ENCODE measurements at regions not wholly inside any gene's neighbourhood (a gene's known extent, or its start where the extent isn't known, plus 50 kb on each side); places are given as distances from the start of the nearest gene placed in this dataset.

DNA sequence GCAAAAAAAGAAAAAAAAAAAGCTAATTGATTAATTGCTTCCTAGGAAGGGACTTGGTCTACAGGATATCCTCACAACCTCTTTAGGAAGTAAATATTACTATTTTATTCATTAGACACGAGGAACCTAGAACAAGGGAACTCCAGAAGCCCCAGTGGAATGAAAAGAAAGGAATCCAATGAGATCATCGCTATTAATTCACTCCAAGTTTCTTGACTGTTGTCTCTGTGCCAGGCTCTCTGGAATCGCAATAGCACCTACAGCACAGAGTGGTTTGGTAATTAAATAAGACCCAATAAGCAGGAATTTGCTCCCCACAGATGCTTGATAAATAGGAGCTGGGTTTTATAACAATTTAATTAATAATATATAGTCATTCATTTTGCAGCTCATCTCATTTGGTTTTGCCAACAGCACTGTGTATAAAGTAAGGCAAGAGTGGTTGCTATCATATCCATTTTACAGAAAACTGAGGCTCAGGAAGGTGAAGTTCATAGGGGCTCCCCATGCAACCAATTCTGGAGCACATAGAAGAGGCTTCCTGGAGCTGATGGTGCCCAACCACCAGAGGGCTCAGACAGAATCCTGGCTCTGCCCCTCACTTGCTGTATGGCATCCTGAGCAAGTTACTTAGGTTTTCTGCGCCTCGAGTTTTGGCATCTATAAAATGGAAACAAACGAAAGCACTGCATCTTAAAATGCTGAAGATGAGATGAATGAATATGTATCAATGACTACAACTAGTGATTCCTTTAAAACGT is 420.2 kb downstream of the MED13L start:
- DNase-seq = no peak

DNA sequence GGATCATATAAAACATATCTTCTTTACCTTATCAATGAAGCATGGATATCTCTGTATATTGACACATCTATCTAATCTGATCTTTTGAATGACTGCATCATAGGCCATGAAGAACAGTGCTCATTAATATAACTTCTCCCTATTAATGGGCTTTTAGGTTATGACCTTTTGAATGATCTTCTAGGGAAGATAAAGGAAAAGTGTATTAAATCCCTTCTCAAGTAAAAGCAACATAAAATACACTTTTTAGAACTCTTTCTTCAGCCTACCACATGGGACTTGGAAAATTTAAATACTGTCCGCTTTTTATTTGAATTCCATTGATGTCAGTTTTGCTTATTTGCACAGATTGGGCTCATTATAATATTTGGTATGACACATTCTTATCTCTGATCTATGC is 425.4 kb downstream of the MED13L start:
- no peak for DNase-seq

DNA sequence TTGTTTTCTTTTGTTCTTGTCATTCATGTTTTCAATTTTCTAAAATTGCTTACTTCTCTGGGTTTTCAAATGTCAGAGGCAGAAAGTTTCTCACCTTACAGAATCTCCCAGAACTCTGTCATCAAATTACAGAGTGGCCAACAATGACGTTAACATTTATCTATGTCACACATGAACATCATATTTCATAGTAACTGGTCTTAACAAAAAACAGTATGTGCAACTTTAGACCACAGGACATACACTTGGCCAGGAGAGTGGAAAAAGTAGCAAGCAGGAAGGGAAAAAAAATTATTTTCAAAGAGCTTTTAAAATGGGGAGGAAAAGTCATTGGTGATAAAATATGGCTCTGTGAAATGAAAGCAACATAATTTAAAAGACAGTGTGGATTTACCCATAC is 426.5 kb downstream of the MED13L start:
- no peak for DNase-seq

DNA sequence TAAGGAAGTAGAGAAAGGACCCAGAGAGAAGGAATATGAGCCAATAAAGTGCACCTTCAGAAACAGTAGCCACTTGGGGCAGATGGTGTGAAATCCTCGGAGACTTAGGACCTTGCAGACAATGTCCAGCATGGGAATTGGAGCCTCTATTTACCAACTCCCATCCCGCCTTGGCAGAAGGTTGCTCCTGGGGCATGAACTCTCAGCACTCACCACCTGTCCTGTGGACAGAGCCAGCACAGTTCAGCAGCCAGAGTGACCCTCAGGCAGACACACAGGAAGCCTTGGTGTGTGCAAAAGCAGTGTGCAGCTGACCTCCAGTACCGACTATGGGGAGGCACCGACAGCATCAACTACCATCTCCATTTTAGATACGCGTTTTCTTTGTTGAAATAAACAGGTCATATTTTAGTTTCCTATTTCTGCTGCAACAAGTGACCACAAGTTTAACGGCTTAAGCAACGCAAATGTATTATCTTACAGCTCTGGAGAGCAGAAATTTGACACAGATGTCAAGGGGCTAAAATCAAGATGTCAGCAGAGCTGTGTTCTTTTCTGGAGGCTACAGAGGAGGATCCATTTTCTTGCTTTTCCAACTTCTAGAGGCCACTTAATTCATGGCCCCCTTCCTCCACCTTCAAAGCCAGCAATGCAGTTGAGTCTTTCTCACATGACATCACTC is 428.1 kb downstream of the MED13L start:
- no peak for DNase-seq

GRCh38 chr12:115847398-115847797 is 430.1 kb downstream of the MED13L start:
- no peak for DNase-seq

DNA sequence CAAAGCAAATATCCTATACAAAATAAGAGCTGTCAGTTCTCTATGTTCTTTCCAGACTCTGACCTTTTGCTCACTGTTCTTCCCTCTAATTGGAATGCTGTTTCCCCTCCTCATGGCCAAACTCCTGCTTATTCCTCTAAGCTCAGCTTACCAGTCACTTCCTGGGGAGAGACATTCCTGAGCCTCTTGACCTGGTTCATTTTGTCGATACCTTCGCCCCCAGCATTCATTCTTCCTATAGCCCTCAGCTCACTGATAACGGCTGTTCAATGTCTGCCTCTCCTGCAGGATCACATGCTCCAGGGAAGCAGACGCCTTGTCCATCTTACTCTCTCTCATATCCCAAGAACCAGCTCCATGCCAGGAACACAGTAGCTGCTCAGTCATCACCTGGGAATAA is 431.0 kb downstream of the MED13L start:
- no peak for DNase-seq

DNA sequence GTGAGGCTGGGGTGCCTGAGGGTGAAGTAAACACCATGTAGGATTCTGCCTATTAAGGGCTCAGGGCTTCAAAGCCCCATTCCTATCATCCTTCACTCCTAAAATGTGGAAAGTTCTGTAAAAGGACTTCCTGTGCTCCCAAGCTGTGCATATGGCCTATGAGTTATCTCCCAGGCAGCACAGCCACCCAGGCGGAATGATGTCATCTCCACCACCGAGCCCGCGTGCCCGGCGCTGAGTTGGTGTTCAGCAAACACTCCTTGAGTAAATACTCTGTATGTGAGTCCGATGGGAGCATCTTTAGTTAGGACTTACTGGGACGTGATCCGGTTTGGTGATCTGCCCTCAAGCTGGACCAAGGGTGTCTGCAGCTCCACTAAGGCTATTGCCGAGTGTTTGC is 437.3 kb downstream of the MED13L start:
- no peak for DNase-seq

DNA sequence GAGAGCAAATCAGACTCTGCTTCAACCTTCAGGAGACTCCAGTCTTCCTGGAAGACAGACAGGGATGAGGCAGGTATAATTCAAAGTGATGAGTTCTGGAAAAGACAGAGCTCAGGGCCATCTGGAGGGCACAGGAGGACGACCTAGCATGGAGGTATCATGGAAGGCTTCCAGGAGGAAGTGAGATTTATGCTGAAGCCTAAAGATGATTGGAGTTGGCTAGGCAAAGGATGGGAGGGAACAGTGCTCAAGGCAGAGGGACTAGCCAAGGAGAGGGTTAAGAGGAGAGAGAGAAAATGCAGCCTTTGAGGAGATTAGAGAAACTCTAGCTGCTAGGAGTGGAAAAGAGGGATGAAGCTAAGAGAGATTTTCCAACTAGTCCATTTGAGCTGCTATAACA is 438.5 kb downstream of the MED13L start:
- no peak for DNase-seq

DNA sequence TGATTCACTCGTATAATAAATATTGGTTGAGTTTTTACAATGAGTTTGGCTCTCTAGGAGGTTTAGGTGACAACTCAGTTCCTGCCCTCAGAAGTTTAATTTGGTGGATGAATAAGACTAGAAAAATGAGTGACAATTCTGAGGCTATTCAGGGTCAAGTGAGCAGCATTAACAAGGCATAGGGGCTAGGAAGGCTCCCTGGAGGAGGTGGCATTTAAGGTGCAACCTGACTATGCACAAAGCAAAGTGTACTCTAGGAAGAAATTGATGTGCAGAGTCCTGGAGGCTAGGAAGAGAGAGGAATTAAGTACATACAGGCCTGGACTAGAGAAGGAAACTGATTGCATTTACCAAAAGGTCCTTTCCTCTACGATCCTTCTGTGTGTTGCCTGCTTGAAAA is 440.3 kb downstream of the MED13L start:
- DNase-seq = no peak

DNA sequence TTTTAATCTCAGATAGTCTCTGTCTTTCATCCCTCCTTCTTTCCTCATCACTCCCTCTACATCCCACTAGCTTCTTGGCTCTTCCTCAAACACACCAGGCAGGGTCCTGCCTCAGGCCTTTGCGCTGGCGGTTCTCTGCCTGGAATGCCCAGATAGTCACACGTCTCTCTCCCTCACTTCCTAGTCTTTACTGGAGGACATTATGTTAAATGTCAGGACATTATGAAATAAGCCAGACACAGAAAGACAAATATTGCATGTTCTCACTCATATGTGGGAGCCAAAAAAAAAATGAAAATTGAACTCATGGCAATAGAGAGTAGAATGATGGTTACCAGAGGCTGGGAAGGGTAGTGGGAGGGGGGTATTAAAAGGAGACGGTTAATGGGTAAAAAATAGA is 442.0 kb downstream of the MED13L start:
- no peak for DNase-seq

- no peak for DNase-seq
Measured at GRCh38 chr12:115833704-115834103, 443.8 kb downstream of the MED13L start.

DNA sequence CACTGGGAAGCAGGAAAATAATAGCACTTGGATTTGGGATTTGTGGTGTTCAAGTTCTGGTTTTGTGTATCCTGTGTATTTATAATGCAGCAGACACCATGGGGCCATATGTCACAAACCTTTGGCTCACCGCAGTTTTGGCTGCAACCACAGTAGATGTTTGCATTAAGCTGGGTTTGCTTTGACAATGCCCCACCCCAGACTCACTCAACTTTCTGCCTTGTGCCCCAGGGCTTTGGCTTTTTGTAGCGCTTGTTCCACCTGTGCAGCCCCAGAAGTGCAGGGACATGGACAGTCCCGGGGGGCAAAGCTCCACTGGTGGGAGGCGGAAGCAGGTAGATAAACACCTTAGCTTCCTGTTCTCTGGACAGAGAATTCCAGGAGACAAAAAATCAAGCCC is 446.9 kb downstream of the MED13L start:
- no peak for DNase-seq

DNA sequence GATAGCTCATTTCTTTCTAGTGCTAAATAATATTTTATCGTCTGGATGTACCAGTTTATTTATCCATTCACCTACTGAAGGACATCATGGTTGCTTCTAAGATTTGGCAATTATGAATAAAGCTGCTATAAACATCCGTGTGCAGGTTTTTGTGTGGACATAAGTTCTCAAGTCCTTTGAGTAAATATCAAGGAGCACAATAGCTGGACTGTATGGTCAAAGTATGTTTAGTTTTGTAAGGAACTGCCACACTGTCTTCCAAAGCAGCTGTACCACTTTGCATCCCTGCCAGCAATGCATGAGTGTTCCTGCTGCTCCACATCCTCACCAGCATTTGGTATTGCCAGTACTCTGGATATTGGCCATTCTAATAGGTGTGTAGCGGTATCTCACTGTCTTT is 447.4 kb downstream of the MED13L start:
- DNase-seq = no peak

GRCh38 chr12:115828168-115828567 is 449.3 kb downstream of the MED13L start:
- DNase-seq = no peak

- DNase-seq = no peak
Measured at GRCh38 chr12:115824936-115825602, 452.4 kb downstream of the MED13L start.

DNA sequence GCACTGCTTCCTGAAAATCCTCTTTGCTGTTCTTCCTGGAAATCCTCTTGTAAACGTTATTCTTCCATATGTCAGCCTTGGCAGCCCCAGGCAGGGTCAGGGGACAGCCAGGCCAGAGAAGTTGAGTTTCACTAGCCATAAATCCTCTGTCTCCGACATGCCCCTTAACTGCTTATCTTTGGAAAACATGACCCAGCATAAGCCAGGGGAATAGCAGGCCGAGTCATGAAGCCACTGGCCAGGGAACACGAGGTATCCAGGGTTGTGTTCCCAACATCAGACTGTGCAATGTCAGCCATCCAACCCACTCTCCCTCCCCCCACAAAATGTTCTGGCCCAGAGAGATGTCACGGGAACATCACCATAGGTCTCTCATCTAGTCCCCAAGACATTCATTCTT is 453.9 kb downstream of the MED13L start:
- DNase-seq = no peak

- DNase-seq = no peak
Measured at GRCh38 chr12:115820656-115821055, 456.8 kb downstream of the MED13L start.

GRCh38 chr12:115818973-115819372 is 458.5 kb downstream of the MED13L start:
- DNase-seq = no peak

- no peak for DNase-seq
Measured at GRCh38 chr12:115817389-115817788, 460.1 kb downstream of the MED13L start.

- no peak for DNase-seq
Measured at GRCh38 chr12:115815924-115816323, 461.6 kb downstream of the MED13L start.

DNA sequence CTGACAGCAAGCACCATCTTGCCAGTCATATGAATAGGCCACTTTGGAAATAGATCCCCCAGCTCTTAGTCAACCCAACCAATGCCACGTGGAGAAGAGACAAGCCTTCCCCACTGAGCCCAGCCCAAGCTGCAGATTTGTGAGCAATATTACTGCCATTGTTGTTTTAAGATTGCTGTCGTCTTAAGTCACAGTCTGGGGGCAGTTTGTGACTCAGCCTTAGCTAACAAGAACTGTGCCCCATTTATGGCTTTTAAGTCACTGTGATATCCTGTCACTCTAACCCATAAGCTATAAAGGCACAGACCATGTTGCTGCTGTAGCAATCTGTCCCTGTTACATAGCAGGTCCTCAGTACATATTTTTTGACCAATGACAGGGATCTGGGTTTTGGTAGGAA is 464.2 kb downstream of the MED13L start:
- DNase-seq = no peak

DNA sequence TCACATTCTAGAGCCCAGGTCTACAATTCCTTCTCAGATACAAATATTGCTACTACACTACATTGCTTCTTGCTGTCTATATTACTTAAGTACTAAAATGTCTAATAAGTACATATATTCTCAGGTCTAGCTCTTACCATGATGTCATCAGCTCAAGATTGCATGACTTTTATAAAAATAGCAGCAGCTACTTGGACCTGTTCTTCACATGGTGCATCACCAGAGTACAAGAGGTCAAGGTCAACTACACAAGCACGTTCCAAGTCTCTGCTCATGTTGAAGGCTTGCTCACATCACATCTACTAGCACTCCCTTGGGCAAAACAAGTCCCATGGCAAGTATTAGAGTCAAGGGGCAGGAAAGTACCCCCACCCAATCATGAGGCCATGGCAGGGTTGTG is 465.6 kb downstream of the MED13L start:
- no peak for DNase-seq

DNA sequence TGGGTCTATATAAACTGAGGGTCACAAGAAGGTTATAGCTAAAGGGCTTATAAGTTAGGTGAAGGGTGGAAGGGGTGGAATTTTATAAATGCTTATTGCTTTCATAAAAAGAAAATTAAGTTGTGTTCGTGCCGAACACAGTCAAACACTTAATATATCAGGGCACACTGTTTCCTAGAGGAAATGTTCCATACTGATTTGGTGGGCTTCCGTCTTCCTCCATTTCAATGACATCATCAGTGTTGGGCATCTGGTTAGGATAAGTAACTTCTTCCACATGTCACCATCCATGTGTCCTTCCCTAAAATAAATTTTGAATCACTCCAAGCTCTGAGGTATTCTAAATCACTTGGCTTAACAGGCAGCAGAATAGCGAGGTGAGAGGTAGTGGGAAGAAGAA is 466.4 kb downstream of the MED13L start:
- DNase-seq = no peak
